Ovary (tissue), 3 donors: ENCODE measurements at regions not wholly inside any gene's neighbourhood (a gene's known extent, or its start where the extent isn't known, plus 50 kb on each side); places are given as distances from the start of the nearest gene placed in this dataset.

Experiments used
- POLR2A ChIP-seq: fragments of 450-650 bp; IDR thresholded peaks from one replicate; pipeline ENCODE4 v1.6.1; 2017; ENCODE audit warnings: antibody characterized with exemption, mild to moderate bottlenecking, moderate library complexity
- TF ChIP-seq, protein P1 (sequence below), 3 donors: fragments of 450-650 bp in 2 of 3; fragments of 200-600 bp in 1 of 3; IDR thresholded peaks; one replicate each; pipeline versions ENCODE4 v1.5.1 to v1.8.0; 2016 to 2022; ENCODE audit warnings: antibody characterized with exemption in 3 of 3, mild to moderate bottlenecking in 1 of 3
- donor health status: DM: no; HTN: no; CAD: no.

DNA sequence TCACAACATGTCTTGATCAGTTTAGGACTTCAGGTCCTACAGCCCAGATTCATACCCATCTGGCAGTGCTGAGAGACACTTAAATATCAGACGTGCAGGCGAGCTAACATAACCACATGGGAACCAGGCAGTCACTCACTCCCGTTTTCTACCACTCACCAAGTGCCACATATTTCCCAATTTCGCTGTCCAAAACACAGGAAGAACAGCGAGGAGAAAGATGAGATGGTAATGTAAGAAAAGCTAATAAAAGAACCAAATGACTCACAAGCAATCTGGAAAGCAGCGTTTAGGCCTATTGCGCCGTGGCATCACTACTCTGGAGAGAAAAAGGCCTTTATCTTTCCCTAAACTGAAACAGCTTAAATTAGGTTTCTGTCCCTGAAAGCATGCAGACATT, 647.8 kb upstream of the SLC39A10 start:
- TF ChIP-seq, protein P1, sequence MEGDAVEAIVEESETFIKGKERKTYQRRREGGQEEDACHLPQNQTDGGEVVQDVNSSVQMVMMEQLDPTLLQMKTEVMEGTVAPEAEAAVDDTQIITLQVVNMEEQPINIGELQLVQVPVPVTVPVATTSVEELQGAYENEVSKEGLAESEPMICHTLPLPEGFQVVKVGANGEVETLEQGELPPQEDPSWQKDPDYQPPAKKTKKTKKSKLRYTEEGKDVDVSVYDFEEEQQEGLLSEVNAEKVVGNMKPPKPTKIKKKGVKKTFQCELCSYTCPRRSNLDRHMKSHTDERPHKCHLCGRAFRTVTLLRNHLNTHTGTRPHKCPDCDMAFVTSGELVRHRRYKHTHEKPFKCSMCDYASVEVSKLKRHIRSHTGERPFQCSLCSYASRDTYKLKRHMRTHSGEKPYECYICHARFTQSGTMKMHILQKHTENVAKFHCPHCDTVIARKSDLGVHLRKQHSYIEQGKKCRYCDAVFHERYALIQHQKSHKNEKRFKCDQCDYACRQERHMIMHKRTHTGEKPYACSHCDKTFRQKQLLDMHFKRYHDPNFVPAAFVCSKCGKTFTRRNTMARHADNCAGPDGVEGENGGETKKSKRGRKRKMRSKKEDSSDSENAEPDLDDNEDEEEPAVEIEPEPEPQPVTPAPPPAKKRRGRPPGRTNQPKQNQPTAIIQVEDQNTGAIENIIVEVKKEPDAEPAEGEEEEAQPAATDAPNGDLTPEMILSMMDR (IDR thresholded peaks at IDR 0.05) = no peak
- TF ChIP-seq POLR2A = no peak
